Hippocampal formation (tissue), 2 donors: ENCODE measurements at regions not wholly inside any gene's neighbourhood (a gene's known extent, or its start where the extent isn't known, plus 50 kb on each side); places are given as distances from the start of the nearest gene placed in this dataset.
A peak's percentile ranks its signal among the peaks of the same experiment; 100 is the strongest.
"Not testable (repeated sequence)": the region's sequence is repeated elsewhere in the genome, so short reads cannot be mapped to it uniquely, and the experiment has no call there.

Experiments used
- DNase-seq, 2 donors: peaks; one replicate each; lab custom pipeline; 2025; lab: John Stamatoyannopoulos, UW

GRCh38 chr5:86228147-86228546 lies 389.6 kb upstream of the COX7C start:
- DNase-seq = no peak

DNA sequence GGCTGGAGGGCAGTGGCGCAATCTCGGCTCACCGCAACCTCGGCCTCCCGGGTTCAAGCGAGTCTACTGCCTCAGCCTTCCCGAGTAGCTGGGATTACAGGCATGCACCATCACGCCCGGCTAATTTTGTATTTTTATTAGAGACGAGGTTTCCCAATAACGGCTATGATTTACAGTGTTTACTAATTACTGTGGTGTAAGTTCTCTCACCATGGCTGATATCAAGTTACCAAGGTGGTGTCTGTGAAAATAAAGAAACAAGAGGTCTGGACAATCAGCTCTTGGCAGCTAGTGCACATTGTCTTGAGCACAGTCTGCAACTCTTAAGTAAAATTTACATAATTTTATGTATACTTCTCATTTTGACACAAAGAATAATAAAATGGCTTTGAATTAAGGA lies 385.5 kb upstream of the COX7C start:
- DNase-seq = no peak

- DNase-seq = no peak
These were observed 373.6 kb upstream of the COX7C start for GRCh38 chr5:86244153-86244552.

DNA sequence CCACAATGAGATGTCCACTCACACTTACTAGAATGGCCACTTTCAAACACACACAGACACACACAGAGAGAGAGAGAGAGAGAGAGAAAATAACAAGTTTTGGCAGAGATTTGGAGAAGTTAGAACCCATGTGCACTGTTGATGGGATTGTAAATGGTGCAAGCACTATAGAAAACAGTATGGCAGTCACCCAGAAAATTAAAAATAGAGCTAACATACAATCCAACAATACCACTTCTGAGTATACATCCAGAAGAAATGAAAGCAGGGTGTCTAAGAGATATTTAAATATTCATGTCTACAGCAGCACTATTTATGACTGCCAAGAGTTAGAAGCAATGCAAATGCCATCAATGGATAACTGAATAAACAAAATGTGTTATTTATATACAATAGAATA lies 359.9 kb upstream of the COX7C start:
- DNase-seq = no peak

- DNase-seq = not testable (repeated sequence)
These were observed 333.1 kb upstream of the COX7C start for GRCh38 chr5:86284400-86285190.

- not testable (repeated sequence) for DNase-seq
These were observed 330.3 kb upstream of the COX7C start for GRCh38 chr5:86287437-86287836.

GRCh38 chr5:86289786-86290185 lies 328.0 kb upstream of the COX7C start:
- not testable (repeated sequence) for DNase-seq

DNA sequence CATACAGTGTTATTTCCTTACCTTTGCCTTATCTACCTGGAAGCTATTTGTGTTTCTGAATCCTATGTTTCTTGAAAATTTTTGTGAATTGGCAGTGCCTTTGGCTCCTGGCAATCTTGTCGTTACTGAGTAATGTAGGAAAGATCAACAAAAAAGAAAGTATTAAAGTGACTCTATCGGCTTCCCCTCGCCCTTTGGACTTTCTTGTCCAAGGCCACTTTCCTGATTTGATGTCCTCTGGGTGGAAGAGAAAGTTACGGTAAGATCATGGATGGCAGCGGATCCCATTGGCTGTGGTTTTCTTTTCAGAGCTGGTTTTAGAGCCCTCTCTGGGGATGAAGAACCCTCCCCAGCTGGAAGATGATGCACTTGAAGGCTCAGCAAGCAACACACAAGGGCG lies 324.9 kb upstream of the COX7C start:
- not testable (repeated sequence) for DNase-seq

DNA sequence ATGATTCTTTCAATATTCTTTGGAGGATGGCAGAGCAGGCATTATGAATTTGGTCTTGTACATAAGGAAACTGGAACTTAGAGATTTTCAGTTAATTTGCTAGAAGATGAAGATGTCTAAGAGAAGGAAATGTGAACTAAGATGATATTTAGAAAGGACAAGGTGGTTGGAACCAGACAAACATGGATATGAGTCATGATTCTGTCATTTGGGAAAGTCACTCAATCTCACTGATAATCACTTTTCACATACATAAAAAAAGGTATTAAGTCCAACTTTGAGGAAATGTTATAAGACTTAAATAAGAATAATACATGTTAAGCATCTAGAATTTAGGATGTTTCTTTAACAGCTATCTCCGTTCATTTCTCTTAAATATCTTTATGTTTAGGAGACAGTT lies 315.1 kb upstream of the COX7C start:
- not testable (repeated sequence) for DNase-seq

- peak in 1 of 2 donors; percentile 11 for DNase-seq
These were observed 312.7 kb upstream of the COX7C start for GRCh38 chr5:86305050-86305449.

GRCh38 chr5:86314951-86315350 lies 302.8 kb upstream of the COX7C start:
- DNase-seq = no peak

GRCh38 chr5:86320266-86320665 lies 297.5 kb upstream of the COX7C start:
- DNase-seq = no peak

DNA sequence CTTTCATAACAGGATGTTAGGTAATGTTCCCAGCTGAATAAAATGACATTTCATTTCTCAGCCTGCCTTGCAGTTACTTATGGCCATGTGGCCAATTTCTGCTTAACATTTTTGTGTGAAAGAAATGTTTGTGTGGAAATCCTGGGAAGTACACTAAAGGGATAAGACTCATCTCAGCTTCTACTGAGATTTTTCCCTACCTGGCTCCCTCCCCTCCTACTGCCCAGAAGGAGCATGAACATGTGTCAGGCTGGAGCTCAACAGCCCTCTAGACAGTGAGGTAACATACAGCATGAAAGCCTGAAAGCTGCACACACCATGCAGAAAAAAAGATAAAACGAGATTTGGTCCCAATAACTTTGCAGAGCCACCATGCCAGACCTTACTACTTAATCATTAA lies 288.4 kb upstream of the COX7C start:
- DNase-seq = no peak

DNA sequence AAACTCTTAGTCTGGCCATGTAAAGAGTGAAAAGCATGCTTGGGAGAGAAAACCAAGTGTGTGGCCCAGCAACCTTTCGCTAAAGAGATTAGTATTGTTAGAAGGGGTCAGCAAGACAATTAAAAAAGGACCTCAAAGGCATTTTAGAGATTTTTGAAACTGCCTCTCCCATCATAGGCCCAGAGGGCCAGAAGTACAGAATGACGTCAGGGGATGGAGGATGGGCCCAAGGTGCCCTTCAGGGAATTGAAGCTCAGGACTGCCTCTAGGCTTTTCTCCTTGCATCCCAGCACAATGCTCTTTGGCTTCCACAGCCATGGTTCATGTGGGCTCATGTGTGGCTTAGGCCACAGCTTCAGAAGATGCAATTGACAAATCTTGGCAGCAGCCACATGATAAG lies 287.0 kb upstream of the COX7C start:
- no peak for DNase-seq

GRCh38 chr5:86332851-86333250 lies 284.9 kb upstream of the COX7C start:
- DNase-seq = no peak

DNA sequence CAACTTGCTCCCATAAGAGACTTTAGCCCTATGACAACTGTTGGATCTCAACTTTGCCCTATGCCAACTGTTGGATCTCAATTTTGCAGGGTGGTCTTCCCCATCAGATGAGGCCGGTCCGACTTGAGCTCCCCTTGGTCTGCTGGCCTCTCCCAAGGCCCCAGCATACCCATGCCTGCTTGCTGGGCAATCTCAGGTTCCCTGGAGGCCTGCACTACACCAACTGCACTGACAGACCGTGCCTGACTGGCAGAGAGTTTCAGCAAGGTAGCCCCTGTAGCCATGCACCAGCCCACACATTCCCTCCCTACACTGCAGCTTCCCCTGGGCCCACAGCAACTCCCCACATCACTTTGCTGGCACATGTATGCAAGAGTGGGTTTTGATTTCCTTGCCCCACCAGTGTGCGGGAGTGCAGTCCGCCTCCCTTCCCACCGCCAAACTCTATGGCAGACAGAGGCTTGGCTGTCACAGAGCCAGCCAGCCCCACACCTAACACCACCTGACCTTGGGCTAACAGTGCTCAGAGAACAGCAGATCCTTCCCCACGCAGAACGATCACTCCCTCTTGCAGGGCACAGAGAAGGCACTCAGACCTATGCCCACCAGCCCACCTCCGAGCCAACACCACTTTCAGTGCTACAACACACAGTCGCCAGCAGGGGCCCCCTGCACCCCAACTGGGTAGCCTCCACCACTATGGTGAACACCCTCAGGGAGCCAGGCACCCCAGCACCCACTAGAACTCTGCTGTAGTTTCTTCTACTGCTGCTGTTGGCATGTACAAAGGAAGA lies 279.9 kb upstream of the COX7C start:
- DNase-seq = no peak

GRCh38 chr5:86354664-86355063 lies 263.1 kb upstream of the COX7C start:
- no peak for DNase-seq

DNA sequence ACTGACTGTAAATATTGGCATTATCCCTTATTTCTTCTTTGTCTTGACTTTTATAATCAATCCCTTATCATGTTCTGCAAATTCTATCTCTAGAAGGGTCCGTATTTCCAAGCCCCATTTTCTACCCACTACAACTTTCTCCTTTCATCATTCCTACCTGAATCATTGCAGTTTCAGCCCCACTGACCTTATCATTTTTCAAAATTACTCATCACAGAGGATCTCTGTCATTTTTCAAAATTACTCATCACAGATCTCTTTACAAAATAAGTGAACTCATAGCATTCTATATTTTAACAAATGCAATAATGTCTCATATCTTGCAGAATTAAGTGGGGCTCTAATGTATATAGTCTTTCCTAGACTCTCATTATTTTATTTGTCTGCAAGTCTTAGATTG lies 256.9 kb upstream of the COX7C start:
- DNase-seq = no peak

DNA sequence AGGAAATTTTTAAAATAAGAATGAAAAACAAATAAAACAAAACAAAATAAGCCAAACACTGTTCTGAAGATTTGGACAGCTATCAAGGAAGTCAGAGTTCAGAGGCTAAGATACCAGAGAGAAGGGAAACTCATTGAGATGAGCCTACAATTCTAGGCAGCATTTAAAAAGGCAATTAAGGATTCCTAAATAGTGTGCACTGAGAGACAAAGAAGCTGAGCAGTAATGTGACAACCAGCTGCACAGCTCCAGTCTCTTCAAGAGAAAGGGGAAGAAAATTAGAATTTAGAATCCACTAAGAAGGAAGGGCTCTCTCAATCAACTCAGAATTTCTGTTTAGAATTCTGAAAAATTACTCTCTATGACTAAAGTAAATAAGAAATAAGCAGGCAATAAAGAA lies 246.7 kb upstream of the COX7C start:
- no peak for DNase-seq

DNA sequence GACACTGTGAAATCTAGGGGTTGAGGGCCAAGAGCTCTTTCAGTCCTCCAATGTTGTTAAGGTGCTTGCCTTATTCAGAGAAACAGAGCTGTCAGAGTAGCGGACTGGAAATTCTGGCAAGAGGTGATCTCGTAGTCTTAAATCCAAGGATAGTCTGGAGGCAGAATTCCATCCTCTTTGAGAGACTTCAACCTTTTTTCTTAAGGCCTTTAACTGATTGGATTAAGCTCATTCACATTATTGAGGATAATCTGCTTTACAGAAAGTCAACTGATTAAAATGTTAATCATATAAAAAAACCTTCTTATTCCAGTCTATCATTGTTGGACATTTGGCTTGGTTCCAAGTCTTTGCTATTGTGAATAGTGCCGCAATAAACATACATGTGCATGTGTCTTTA lies 243.1 kb upstream of the COX7C start:
- no peak for DNase-seq

DNA sequence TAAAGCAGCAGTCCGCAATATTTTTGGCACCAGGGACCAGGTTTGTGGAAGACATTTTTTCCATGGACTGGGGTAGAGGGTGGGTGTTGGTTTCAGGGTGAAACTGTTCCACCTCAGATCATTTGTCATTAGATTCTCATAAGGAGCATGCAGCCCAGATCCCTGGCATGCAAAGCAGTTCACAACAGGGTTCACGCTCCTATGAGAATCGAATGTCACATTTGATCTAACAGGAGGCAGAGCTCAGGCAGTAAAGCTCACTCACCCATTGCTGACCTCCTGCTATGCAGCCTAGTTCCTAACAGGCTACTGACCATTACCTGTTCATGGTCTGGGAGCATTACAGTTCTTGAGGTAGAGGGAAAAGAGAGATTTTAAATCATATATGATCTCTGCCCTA lies 241.5 kb upstream of the COX7C start:
- DNase-seq = no peak

GRCh38 chr5:86403190-86403589 lies 214.6 kb upstream of the COX7C start:
- DNase-seq = no peak

DNA sequence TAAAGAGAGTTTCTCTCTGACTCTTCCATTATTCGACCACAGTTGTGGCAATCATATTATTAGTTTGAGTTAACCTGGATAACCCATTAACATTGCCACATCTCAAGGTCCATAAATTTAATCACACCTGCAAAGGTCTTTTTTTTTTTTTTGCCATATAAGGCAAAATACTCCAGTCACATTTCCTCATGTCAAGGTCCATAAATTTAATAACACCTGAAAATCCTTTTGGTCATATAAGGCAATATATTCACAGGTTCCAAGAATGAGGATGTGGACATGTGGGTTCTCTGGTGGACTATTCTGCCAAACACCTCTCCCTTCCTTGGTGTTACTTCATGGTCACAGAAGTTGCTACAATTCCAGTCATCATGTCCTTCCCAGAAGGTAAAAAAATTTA lies 213.5 kb upstream of the COX7C start:
- DNase-seq = no peak
